KBM-7 (cell line): ENCODE measurements at regions not wholly inside any gene's neighbourhood (a gene's known extent, or its start where the extent isn't known, plus 50 kb on each side); places are given as distances from the start of the nearest gene placed in this dataset.
A peak's percentile ranks its signal among the peaks of the same experiment; 100 is the strongest.
"Not testable (repeated sequence)": the region's sequence is repeated elsewhere in the genome, so short reads cannot be mapped to it uniquely, and the experiment has no call there.

Experiments used
- DNase-seq: peaks from one replicate; pipeline ENCODE4 v3.0.0-alpha.2; 2015
- in situ Hi-C: fragments of 300-500 bp; cut with MboI; formaldehyde crosslinking; loops from 2 replicates; pipeline ENCODE4 v1.14.3; 2020; ENCODE audit warnings: low sequenced_read_pairs, low pct_unique_long_range_greater_than_20kb, mixed read lengths

DNA sequence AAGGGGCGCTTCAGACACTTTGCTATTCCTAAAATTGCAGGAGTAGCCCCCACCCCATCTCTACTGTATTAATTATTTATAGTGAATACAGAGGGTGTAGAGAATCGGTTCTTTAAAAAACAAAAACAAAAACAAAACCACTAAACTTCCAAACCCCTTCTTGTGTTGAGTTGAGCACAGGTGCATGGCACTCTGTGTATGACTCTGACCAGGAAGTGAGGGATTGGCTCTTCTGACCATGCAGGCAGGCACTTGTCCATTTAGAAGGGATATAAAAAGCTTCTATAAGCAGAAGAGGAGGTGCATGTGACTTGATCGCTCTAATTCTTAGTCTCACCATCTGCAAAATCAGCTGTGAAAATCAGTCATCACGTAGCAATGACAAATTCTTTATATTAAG, 108.0 kb upstream of the PRSS1 start:
- in situ Hi-C loops, DNase-seq: not testable (repeated sequence)

DNA sequence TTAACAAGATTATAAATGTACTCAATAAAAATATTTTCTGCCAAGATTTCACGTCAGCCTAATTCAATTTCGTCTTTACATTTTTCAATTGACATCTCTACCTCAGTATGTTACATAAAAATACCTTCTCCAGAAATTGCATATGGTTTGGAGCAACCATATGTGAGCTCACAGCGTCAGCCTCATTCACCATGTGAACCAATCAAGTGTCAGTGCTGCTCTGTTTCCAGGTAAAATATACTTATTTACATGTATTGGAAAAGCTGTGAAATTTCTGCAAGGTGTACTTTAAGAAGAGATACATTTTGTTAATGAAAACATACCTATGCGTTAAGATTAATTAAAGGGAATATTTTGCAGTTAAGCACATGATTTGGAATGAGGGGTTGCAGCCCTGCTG, 110.7 kb upstream of the PRSS1 start:
- DNase-seq, result no peak
- in situ Hi-C loops, result no loop called here

DNA sequence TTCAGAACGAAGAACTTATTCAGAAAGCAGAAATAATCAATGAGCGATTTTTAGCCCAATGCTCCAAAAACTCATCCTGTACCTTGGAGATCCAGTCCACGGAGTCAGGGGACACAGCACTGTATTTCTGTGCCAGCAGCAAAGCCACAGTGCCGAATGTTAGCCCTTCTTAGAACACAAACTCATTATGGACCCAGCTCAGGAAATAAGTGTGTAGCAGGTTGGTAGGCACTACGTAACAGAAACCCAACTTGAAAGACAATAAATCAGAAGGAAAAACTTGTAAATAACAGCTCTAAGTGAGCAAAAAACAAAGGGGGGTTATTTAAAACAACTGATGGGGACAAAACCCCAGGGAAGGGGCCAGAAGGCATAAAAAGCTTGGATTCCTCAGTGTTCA, 112.0 kb upstream of the PRSS1 start:
- DNase-seq, result no peak
- in situ Hi-C loops, result no loop called here

DNA sequence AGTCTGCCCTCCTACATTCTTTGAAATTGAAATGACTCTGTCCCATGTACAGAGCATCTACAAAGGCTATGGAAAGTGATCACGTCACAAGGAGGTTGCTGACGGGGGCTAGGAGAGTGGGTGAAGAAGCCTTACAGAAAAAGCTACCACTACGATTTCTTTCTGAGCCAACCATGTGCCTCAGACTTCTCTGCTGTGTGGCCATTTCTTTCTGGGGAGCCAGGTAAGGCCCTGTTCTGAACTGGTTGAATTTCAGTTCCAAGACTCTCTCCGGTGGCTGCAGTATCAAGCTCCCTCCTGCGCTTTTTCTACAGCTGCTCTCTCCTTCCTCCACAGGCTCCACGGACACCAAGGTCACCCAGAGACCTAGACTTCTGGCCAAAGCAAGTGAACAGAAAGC, 112.5 kb upstream of the PRSS1 start:
- DNase-seq, result no peak
- in situ Hi-C loops, result no loop called here

DNA sequence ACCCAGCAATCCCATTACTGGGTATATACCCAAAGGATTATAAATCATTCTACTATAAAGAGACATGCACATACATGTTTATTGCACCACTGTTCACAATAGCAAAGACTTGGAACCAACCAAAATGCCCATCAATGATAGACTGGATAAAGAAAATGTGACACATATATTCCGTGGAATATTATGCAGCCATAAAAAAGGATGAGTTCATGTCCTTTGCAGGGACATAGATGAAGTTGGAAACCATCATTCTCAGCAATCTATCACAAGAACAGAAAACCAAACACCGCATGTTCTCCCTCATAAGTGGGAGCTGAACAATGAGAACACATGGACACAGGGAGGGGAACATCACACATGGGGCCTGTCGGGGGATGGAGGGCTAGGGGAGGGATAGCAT, 113.2 kb upstream of the PRSS1 start:
- DNase-seq, in situ Hi-C loops: not testable (repeated sequence)

DNA sequence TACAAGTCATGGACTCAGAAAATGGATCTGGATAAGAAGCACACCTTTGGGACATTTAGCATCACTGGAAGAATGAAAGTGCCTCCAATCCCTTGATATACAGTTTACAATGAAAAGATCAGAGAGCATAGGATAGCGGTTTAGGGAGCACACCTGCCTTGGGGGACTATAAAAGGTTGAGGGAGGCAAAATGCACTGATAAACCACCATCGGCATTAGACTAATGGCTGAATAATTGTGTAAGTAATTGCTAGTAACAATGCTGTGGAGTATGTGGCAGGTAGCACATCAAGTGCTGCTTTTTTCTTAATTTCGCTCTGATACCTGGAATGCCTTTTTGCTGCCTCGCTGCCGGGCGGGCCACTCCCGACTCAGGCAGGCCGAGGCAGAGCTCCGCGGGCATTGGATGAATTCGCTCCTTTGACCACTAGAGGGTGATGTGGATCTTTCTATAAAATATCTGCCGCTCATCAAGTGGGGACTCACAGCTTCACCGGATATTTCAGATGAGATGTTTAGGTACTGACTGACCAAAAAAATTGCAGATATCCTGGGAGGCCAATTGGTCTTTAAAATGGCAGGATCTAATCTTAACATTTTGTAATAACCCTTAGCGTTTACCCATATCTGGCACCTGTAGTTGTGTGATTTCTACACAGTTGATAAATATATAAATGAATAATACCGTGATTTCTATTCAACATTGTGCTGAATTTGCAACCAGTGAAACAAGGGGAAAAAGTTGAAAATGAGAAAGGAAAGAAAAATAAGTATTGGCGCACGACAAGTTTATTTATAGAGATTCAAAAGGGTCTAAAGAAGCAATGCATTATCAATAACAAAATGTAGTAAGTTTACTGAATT, 116.8 kb upstream of the PRSS1 start:
- in situ Hi-C loops, result no loop called here
- DNase-seq, result peak; percentile 89

DNA sequence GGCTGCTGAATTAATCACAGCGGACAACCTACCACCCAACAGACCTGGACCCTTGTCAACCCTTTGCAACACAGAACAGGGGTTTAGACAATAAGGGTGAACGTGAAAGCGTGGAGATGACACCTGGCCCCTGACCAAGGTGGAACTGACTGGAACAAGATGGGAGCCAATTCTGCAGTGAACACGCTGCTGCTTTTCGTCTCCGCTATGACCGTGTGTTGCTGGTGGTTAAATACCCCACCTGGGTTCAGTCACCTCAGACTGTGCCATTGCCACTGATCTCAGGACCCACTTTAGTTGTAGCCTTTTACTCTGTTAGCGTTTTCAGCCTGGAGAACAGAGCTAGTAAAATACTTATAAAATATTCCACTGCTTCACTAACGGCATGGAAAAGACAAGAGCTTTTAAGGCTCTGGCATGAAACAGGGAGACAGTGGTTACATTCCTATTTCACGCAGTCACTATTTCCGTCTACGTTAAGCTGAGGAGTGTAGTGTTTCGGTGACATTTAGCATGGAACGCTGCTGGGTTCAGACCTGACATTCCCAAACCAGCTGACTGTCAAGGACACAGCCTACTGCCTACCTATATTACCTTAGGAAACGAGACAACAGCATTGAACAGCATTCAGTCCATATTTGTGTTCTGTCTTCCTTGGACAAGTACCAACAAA, 119.5 kb upstream of the PRSS1 start:
- no peak for DNase-seq
- in situ Hi-C loops, result no loop called here

DNA sequence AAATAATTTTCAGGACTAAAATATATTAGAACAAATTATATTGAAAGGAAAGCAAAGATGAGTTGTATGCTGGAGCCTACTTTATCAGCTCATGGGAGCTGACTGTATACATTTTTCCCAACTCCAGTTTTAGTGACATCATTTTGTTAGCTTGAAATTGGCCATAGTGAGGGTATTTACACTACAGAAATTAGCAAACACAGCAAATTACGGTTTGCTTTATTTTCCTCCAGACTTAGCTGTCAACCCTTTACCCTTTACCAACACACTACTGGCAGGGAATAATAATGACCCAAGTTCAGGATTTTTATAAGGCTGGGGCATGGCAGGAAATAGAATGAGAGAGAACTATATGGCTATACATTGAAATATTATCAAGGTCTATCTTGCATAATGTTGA, 120.3 kb upstream of the PRSS1 start:
- in situ Hi-C loops, result no loop called here
- no peak for DNase-seq

DNA sequence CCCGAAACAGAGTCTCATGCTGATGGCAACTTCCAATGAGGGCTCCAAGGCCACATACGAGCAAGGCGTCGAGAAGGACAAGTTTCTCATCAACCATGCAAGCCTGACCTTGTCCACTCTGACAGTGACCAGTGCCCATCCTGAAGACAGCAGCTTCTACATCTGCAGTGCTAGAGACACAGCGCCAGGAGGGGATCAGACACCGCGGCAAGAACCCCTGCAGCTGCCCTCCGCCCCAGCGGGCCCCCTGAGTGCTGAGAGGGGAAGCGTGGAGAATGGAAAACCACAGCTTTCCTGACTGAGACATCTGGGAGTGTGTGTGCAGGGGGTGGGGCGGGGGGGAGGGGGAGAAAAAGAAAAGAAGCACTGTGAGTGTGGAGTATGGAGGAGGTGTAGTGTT, 122.0 kb upstream of the PRSS1 start:
- DNase-seq, result peak; percentile 28
- in situ Hi-C loops, result not testable (repeated sequence)

DNA sequence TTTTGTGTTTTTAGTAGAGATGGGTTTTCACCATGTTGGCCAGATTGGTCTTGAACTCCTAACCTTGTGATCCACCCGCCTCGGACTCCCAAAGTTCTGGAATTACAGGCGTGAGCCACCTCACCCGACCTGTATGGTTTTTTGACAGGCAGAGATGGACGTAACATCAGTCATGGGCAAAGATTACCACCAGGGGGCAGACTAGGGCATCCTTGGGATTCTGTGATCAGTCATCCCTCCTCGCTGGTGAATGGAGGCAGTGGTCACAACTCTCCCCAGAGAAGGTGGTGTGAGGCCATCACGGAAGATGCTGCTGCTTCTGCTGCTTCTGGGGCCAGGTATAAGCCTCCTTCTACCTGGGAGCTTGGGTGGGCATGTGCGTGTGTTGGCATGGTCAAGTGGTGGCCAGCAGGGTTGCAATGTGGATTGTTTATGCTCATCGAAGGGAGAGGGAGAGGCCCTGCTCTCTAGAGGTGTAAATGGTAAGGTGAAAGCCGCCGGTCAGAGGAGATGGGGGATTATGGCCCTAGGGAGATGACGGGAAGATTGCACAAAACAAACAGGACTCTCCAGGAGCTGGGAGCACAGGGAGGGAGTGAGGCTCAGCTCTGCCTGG, 122.7 kb upstream of the PRSS1 start:
- in situ Hi-C loops, result no loop called here

DNA sequence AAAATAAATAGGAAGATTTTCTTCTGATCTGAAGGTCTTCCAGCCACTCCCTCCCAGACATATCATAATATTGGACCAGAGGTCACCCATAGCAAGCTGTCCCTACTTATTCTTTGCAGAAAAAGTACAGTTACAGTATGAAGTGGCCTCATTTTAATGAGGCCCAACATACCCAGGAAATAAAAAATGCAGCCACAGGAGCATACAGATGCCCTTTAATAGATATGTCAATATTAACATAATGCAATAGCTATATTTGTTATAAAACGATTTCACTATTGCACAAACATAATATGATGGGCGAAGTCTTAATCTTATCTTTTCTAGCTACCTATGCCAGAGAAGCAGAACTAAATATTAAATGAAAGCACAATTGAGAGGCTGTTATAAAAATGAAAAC, 124.1 kb upstream of the PRSS1 start:
- in situ Hi-C loops, DNase-seq: not testable (repeated sequence)

More for the DNA sequence above, 122.7 kb upstream of the PRSS1 start:
- DNase-seq, result peak; percentile 73

DNA sequence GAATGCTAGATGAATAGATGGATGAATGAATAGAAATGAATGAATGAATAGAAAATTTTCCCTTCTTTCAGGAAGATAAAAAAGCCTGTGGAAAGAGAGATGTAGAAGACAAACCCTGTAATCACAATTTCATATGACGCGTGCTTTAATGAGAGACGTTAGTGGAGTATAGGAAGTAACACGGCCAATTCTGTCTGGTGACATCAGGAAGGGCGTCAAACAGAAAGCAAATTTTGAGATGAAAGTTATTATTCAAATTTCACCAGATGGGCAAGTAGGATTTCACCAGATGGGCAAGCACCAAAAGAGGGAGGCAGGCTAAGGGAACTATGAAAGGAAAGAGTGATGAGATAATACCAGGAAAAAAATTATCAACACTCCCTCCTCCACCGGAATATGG, 128.9 kb upstream of the PRSS1 start:
- in situ Hi-C loops, result no loop called here
- no peak for DNase-seq

DNA sequence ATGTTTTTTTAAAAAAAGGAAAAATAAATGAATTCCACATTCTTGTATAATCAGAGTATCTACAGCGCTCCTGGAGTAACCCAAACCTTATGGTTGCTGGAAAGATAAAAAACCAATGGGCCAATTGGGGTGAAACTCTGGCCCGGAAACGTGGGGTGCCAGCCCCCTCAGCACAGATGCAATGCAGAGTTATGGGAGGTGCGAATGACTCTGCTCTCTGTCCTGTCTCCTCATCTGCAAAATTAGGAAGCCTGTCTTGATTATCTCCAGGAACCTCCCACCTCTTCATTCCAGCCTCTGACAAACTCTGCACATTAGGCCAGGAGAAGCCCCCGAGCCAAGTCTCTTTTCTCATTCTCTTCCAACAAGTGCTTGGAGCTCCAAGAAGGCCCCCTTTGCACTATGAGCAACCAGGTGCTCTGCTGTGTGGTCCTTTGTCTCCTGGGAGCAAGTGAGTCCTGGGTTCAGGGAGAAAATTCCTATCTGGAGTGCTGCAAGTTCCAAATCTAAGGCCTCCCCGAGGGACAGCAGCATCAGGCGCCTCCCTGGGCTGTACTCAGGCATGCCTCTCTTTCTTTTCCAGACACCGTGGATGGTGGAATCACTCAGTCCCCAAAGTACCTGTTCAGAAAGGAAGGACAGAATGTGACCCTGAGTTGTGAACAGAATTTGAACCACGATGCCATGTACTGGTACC, 130.5 kb upstream of the PRSS1 start:
- no peak for DNase-seq
- in situ Hi-C loops, result no loop called here

DNA sequence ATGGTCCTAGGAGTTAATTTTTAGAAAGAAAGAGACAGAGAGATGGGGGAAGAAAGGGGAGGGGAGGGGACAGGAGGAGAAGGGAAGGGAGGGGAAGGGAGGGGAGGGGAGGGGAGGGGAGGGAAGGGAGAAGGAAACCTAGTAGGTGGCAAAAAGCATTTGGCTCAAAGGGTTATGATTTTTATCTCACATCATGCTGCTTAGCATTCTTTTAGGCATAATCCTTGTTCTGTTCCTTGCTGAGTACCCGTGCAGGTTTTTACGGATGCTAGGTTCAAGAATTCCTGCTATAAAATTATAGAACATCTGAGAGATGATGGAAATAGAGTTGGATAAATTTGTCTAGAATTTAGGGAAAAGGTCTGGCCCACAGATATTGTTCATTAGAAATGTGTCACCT, 132.4 kb upstream of the PRSS1 start:
- no peak for DNase-seq
- in situ Hi-C loops, result no loop called here

DNA sequence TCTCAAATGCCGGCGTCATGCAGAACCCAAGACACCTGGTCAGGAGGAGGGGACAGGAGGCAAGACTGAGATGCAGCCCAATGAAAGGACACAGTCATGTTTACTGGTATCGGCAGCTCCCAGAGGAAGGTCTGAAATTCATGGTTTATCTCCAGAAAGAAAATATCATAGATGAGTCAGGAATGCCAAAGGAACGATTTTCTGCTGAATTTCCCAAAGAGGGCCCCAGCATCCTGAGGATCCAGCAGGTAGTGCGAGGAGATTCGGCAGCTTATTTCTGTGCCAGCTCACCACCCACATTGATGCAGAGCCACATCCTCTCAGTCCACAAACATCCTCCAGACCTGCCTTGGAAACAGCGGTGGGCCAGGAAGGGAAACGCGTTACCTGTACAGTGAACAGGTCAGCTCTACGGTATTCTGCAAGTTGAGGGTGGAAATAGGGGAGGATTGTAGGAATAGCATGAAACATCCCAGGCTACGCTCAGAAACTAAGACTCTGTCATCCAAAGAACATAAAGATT, 133.1 kb upstream of the PRSS1 start:
- DNase-seq, result no peak
- in situ Hi-C loops, result no loop called here

DNA sequence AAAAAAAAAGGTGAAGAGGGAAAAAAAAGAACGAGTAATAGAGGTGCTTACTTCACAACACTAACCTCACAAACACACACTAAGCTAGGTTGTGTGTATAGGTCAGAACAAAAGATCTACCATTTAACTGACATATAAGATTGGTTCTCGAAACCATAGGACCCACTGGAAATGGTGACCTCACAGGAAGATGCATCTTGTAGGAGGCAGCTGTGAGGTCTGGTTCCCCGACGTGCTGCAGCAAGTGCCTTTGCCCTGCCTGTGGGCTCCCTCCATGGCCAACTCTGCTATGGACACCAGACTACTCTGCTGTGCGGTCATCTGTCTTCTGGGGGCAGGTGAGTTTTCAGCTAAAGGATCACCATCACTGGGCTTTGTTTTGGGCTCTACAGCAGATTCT, 133.8 kb upstream of the PRSS1 start:
- in situ Hi-C loops, result no loop called here
- DNase-seq, result no peak

DNA sequence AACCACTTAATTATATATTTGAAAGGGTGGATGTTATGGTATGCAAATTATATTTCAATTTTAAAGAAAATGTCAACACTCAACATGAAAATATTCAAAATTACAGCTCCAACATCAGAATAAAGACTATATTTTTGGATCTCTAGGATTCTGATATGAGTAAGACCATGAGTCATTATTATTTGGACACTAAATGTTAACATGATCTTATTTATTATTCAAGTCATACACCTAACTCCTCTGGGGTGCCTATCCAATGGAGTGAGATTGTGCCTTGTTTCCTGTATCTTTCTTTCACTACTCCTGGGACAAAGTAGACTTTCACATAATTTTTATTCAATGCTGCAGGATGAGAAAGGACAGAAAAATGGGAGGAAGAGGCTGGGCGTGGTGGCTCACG, 135.2 kb upstream of the PRSS1 start:
- no peak for DNase-seq
- in situ Hi-C loops, result no loop called here

DNA sequence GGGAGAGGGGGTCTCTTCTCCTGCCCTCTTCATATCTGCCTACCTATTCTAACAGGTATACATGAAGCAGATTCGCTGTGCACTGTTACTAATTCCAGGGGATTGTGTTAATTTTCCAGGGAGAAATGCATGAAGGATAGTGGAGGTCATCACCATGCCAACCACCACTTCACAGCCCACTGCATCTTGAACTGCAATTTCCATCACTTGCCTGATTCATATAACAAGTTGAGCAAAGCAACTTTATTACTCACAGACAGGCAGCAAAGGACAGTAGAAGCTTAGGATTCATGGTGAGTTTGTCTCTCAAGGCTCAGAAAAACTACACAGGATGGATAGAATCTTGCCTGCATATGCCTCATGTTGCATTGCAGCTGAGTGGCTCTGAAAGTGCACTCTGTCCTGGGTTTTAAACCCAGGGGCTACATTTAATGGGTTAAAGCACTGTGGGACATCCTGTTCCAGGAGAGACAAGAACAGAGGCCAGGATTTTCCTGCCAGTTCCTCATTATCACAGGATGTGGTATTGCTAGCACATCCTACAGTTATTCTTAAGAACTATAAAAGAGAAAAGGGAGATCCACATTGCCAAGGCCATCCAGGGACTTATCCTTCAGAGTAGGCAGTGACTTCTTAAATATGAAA, 136.9 kb upstream of the PRSS1 start:
- peak; percentile 48 for DNase-seq
- in situ Hi-C loops, result no loop called here
